ENCODE measurements at regions not wholly inside any gene's neighbourhood (a gene's known extent, or its start where the extent isn't known, plus 50 kb on each side); places are given as distances from the start of the nearest gene placed in this dataset.
A peak's percentile ranks its signal among the peaks of the same experiment; 100 is the strongest.
"Not testable (repeated sequence)": the region's sequence is repeated elsewhere in the genome, so short reads cannot be mapped to it uniquely, and the experiment has no call there.

- no peak for DNase-seq (ENCODE audit: low read depth, low spot score)
Observed at GRCh38 chr5:102664616-102665335, 90.3 kb upstream of the PAM start.

GRCh38 chr5:102666164-102666946, 88.8 kb upstream of the PAM start:
- DNase-seq (ENCODE audit: low read depth, low spot score): peak; percentile 55

- DNase-seq (ENCODE audit: low read depth, low spot score): no peak
Observed at GRCh38 chr5:102668220-102668932, 86.7 kb upstream of the PAM start.

GRCh38 chr5:102670224-102670836, 84.8 kb upstream of the PAM start:
- DNase-seq (ENCODE audit: low read depth, low spot score): peak; percentile 14

GRCh38 chr5:102671033-102671734, 83.9 kb upstream of the PAM start:
- DNase-seq (ENCODE audit: low read depth, low spot score): not testable (repeated sequence)

GRCh38 chr5:102678267-102679058, 76.6 kb upstream of the PAM start:
- peak; percentile 69 for DNase-seq (ENCODE audit: low read depth, low spot score)

- peak; percentile 87 for DNase-seq (ENCODE audit: low read depth, low spot score)
Observed at GRCh38 chr5:102681403-102681983, 73.6 kb upstream of the PAM start.

- DNase-seq (ENCODE audit: low read depth, low spot score): no peak
Observed at GRCh38 chr5:102682101-102682647, 72.9 kb upstream of the PAM start.

GRCh38 chr5:102688076-102688475, 67.0 kb upstream of the PAM start:
- not testable (repeated sequence) for DNase-seq (ENCODE audit: low read depth, low spot score)

- DNase-seq (ENCODE audit: low read depth, low spot score): not testable (repeated sequence)
Observed at GRCh38 chr5:102688581-102689342, 66.3 kb upstream of the PAM start.

- no peak for DNase-seq (ENCODE audit: low read depth, low spot score)
Observed at GRCh38 chr5:102690910-102691309, 64.2 kb upstream of the PAM start.

- no peak for DNase-seq (ENCODE audit: low read depth, low spot score)
Observed at GRCh38 chr5:102691434-102691833, 63.7 kb upstream of the PAM start.

GRCh38 chr5:102700120-102700831, 54.8 kb upstream of the PAM start:
- DNase-seq (ENCODE audit: low read depth, low spot score): no peak

GRCh38 chr5:102700916-102701315, 54.2 kb upstream of the PAM start:
- no peak for DNase-seq (ENCODE audit: low read depth, low spot score)

- no peak for DNase-seq (ENCODE audit: low read depth, low spot score)
Observed at GRCh38 chr5:102701748-102702147, 53.4 kb upstream of the PAM start.

Measured in astrocyte of the hippocampus (primary cell).